ENCODE measurements at regions not wholly inside any gene's neighbourhood (a gene's known extent, or its start where the extent isn't known, plus 50 kb on each side); places are given as distances from the start of the nearest gene placed in this dataset.
"Not testable (repeated sequence)": the region's sequence is repeated elsewhere in the genome, so short reads cannot be mapped to it uniquely, and the experiment has no call there.

GRCh38 chr7:16945372-16945771 is 63.6 kb upstream of the AGR3 start:
- WGBS, 4 donors, result 84 to 91% (median 86%) methylated on average over 5 of the region's 5 CpGs
- no peaks in the 10 kb centered on the region for H3K27me3 ChIP-seq

GRCh38 chr7:16948110-16948509 is 66.3 kb upstream of the AGR3 start:
- intact Hi-C loops (cut with DNase I); H3K36me3 ChIP-seq (replicated peaks in 1 of 2); DNase-seq; H3K4me1 ChIP-seq (replicated peaks in 1 of 2); H3K9me3 ChIP-seq (replicated peaks in 1 of 3); H3K27me3 ChIP-seq; H3K4me3 ChIP-seq; H3K27ac ChIP-seq: not testable (repeated sequence)
- 81 to 99% (median 85%) methylated on average over 4 of the region's 4 CpGs for WGBS, 4 donors

More at GRCh38 chr7:16945372-16945771, 63.6 kb upstream of the AGR3 start:
- Histone ChIP-seq H3K36me3 (replicated peaks in 1 of 2) (no peaks in the 10 kb centered on the region), H3K4me1 (replicated peaks in 1 of 2) (no peaks in the 10 kb centered on the region), H3K27ac (no peak overlapping the region), H3K9me3 (replicated peaks in 1 of 3) (peaks cover 0 to 7% (median 0%) of the 10 kb centered on the region in 3 donors), H3K4me3 (no peak overlapping the region)
- DNase-seq, result no peak
- no peak for TF ChIP-seq CTCF (IDR thresholded peaks at IDR 0.05)
- no peak for TF ChIP-seq POLR2A (IDR thresholded peaks at IDR 0.05)
- intact Hi-C loops (cut with DNase I), result no loop called here

- H3K4me1 ChIP-seq (replicated peaks in 1 of 2), result peaks cover 0 to 7% of the 10 kb centered on the region in 2 donors
- H3K27me3 ChIP-seq, result no peaks in the 10 kb centered on the region
- 72 to 80% (median 78%) methylated on average over 3 of the region's 3 CpGs for WGBS, 4 donors
- intact Hi-C loops (cut with DNase I), result no loop called here
- no peak for DNase-seq
- TF ChIP-seq POLR2A (IDR thresholded peaks at IDR 0.05), result no peak
- TF ChIP-seq CTCF (IDR thresholded peaks at IDR 0.05), result no peak
- H3K4me3 ChIP-seq, result no peak overlapping the region
- H3K36me3 ChIP-seq (replicated peaks in 1 of 2), result no peaks in the 10 kb centered on the region
- no peak overlapping the region for H3K27ac ChIP-seq
- H3K9me3 ChIP-seq (replicated peaks in 1 of 3), result peaks cover 0 to 7% (median 0%) of the 10 kb centered on the region in 3 donors
Measured at GRCh38 chr7:16951483-16952080, 69.8 kb upstream of the AGR3 start.

- 38 to 53% (median 50%) methylated on average over 3 of the region's 3 CpGs for WGBS, 4 donors
- no peaks in the 10 kb centered on the region for H3K36me3 ChIP-seq (replicated peaks in 1 of 2)
- H3K27me3 ChIP-seq, result no peaks in the 10 kb centered on the region
- no peak overlapping the region for H3K4me3 ChIP-seq
- no peak overlapping the region for H3K27ac ChIP-seq
- no peaks in the 10 kb centered on the region for H3K9me3 ChIP-seq (replicated peaks in 1 of 3)
- H3K4me1 ChIP-seq (replicated peaks in 1 of 2), result peaks cover 0 to 7% of the 10 kb centered on the region in 2 donors
- intact Hi-C loops (cut with DNase I), result no loop called here
- DNase-seq, result no peak
- TF ChIP-seq POLR2A (IDR thresholded peaks at IDR 0.05) (no peak), CTCF (IDR thresholded peaks at IDR 0.05) (no peak)
Measured at GRCh38 chr7:16954321-16954720, 72.5 kb upstream of the AGR3 start.

- H3K27ac ChIP-seq, result no peak overlapping the region
- WGBS, 4 donors, result 65 to 74% (median 69%) methylated on average over 1 of the region's 1 CpG
- no peaks in the 10 kb centered on the region for H3K9me3 ChIP-seq (replicated peaks in 1 of 3)
- no peak for TF ChIP-seq CTCF (IDR thresholded peaks at IDR 0.05)
- no peak for TF ChIP-seq POLR2A (IDR thresholded peaks at IDR 0.05)
- H3K4me3 ChIP-seq, result no peak overlapping the region
- H3K4me1 ChIP-seq (replicated peaks in 1 of 2), result peaks cover 0 to 7% of the 10 kb centered on the region in 2 donors
- DNase-seq, result no peak
- intact Hi-C loops (cut with DNase I), result no loop called here
- H3K27me3 ChIP-seq, result no peaks in the 10 kb centered on the region
- no peaks in the 10 kb centered on the region for H3K36me3 ChIP-seq (replicated peaks in 1 of 2)
Measured at GRCh38 chr7:16958724-16959123, 76.9 kb upstream of the AGR3 start.

All from adrenal gland (tissue), 9 donors.